Fibroblast of villous mesenchyme (primary cell): ENCODE measurements at regions not wholly inside any gene's neighbourhood (a gene's known extent, or its start where the extent isn't known, plus 50 kb on each side); places are given as distances from the start of the nearest gene placed in this dataset.

ENCODE experiments used
- DNase-seq: peaks from one replicate; pipeline ENCODE4 v3.0.0-alpha.2; 2010; ENCODE audit warnings: low read depth
- H3K4me3 ChIP-seq: 2 replicates; pipeline ENCODE4 v1.5.1; 2011; ENCODE audit warnings: low read depth, mild to moderate bottlenecking, low read length
- CTCF ChIP-seq: IDR thresholded peaks from 2 replicates; pipeline ENCODE4 v1.5.1; 2012; ENCODE audit warnings: low read depth, mild to moderate bottlenecking, low read length; ENCODE audit not compliant: insufficient read depth

- DNase-seq: no peak
- no peak for TF ChIP-seq CTCF
- H3K4me3 ChIP-seq: no peak overlapping the region
Measured at GRCh38 chr18:60599267-60599666, 226.7 kb upstream of the MC4R start.

GRCh38 chr18:60599995-60600394 lies 227.4 kb upstream of the MC4R start:
- no peak for DNase-seq
- no peak overlapping the region for H3K4me3 ChIP-seq
- no peak for TF ChIP-seq CTCF

DNA sequence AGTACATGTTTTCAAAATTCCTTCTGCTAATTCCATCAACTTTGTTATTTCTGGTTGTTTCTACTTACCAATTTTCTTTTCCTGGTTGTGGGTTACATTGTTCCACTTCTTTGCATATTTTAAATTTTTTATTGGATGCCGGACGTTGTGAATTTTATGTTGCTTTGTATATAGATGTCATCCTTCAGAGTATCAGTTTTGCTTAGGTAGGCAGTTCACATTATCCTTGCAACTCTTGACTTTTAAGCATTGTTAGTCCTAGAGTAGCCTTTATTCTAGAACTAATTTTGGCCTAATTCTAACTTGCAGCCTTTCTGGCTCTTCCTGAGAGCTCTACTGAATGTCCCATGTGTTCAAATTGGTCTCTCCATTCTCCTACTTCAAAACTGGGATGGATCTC lies 228.7 kb upstream of the MC4R start:
- H3K4me3 ChIP-seq: no peak overlapping the region
- TF ChIP-seq CTCF: no peak
- DNase-seq: no peak

- no peak for DNase-seq
- no peak for TF ChIP-seq CTCF
- no peak overlapping the region for H3K4me3 ChIP-seq
Measured at GRCh38 chr18:60623331-60623730, 250.8 kb upstream of the MC4R start.

GRCh38 chr18:60624207-60624606 lies 251.6 kb upstream of the MC4R start:
- no peak for TF ChIP-seq CTCF
- no peak for DNase-seq
- H3K4me3 ChIP-seq: no peak overlapping the region

DNA sequence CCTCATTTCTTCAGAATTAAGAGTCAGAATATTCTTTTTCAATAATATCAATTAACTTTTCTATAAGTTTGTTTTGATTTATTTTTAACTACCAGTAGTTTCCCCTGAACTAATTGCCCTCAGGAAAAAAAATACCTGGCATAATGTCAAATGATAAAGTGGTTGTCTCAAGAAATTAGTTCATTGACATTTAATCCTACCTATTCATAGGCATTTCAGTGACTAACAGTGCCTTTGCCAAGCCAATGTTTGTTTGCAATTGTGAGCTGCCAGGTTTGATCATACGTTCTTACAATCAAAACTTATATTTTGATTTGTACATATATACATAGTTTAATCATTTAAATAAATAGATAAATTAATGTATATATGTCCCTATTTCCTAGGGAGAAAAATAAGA lies 267.3 kb upstream of the MC4R start:
- H3K4me3 ChIP-seq: no peak overlapping the region
- no peak for DNase-seq
- no peak for TF ChIP-seq CTCF

DNA sequence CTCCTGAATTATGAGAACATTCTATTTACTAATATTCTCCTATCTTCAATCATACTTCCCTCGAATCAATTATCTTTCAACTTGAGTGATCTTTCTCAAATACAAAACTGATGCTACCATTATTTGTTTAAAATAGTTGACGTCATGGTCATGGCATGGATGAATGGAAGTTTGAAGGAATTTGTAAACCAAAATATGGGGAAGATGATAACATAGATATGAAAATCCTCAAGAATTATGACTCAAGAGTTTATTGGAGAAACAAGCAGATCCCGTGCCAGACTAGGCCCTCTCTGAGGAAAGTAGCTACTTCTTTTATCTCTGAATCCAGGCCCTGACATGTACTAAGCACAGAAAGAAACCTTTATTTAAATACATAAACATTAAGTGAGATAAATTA lies 270.4 kb upstream of the MC4R start:
- no peak overlapping the region for H3K4me3 ChIP-seq
- no peak for TF ChIP-seq CTCF
- no peak for DNase-seq
